Activated CD8-positive, alpha-beta T cell treated with anti-CD3 and anti-CD28 coated beads for 36 hours (primary cell): ENCODE measurements at regions not wholly inside any gene's neighbourhood (a gene's known extent, or its start where the extent isn't known, plus 50 kb on each side); places are given as distances from the start of the nearest gene placed in this dataset.

Source experiments
- ATAC-seq: fragments of 200-7000 bp; cut with Tn5 transposase; one replicate; pipeline ENCODE4 v1.10.0; 2021; ENCODE audit warnings: mild to moderate bottlenecking, moderate library complexity
- CTCF ChIA-PET: fragments of 350-600 bp; sonication (Branson Sonifier 250); formaldehyde crosslinking; loops from one replicate; lab custom pipeline; 2021; ENCODE audit warnings: antibody characterized with exemption; lab: Charles Lee
- POLR2A ChIA-PET: fragments of 350-600 bp; sonication (Branson Sonifier 250); formaldehyde crosslinking; loops from one replicate; lab custom pipeline; 2021; ENCODE audit warnings: antibody characterized with exemption; lab: Charles Lee
- DNase-seq: peaks from one replicate; pipeline ENCODE4 v3.0.0-alpha.2; 2020
- H3K27ac Mint-ChIP-seq: one replicate; pipeline ENCODE4 v1.8.0; 2021; ENCODE audit warnings: mild to moderate bottlenecking, mixed read lengths
- H3K27me3 Mint-ChIP-seq: one replicate; pipeline ENCODE4 v1.8.0; 2021; ENCODE audit warnings: mixed read lengths
- H3K36me3 Mint-ChIP-seq: one replicate; pipeline ENCODE4 v1.8.0; 2021; ENCODE audit warnings: low read depth, mixed read lengths
- H3K4me1 Mint-ChIP-seq: one replicate; pipeline ENCODE4 v1.8.0; 2021; ENCODE audit warnings: low read depth, mixed read lengths
- H3K4me3 Mint-ChIP-seq: one replicate; pipeline ENCODE4 v1.8.0; 2021; ENCODE audit warnings: mild to moderate bottlenecking, moderate library complexity, mixed read lengths
- H3K9me3 Mint-ChIP-seq: one replicate; pipeline ENCODE4 v1.8.0; 2021; ENCODE audit warnings: mixed read lengths
- CTCF ChIP-seq: fragments of 200-600 bp; IDR thresholded peaks from one replicate; pipeline ENCODE4 v1.8.0; 2022; ENCODE audit warnings: antibody characterized with exemption, mild to moderate bottlenecking
- intact Hi-C: fragments of 100-400 bp; cut with micrococcal nuclease; formaldehyde crosslinking; loops from one replicate; pipeline ENCODE4 v1.10.0; 2022

DNA sequence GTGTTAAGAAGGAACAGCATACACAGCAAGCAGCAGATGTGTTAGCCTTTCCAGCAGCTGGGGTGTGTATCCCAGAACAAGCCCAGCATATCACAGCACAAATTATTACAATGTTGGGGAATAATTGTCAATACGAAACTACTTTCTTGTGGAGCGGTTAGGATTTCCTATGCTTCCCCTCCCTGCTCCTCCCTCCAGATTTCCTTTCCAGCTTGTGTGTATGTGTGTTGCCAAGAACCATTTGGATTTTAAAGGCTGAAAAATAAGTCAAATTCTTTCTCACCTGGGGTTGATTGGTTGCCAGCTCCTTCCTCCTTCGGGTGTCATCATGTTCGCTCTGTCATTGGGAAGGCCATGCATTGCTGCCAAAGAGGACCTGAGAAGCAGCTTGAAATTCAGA lies 178.2 kb upstream of the FRMPD4 start:
- no peak for TF ChIP-seq CTCF
- no peak for DNase-seq
- no peaks in the 10 kb centered on the region for H3K36me3 Mint-ChIP-seq

GRCh38 chrX:11965436-11965835 lies 172.8 kb upstream of the FRMPD4 start:
- peaks cover 2% of the 10 kb centered on the region for H3K27me3 Mint-ChIP-seq
- TF ChIP-seq CTCF = no peak
- POLR2A ChIA-PET = no interaction called here
- ATAC-seq (no peak), DNase-seq (no peak)
- no peak overlapping the region for H3K27ac Mint-ChIP-seq
- no peak overlapping the region for H3K4me3 Mint-ChIP-seq
- H3K36me3 Mint-ChIP-seq = no peaks in the 10 kb centered on the region
- intact Hi-C loops = no loop called here
- no peaks in the 10 kb centered on the region for H3K9me3 Mint-ChIP-seq
- CTCF ChIA-PET = no interaction called here
- H3K4me1 Mint-ChIP-seq = no peaks in the 10 kb centered on the region

More for the DNA sequence above, 178.2 kb upstream of the FRMPD4 start:
- no peak overlapping the region for H3K4me3 Mint-ChIP-seq
- no peaks in the 10 kb centered on the region for H3K27me3 Mint-ChIP-seq
- no peaks in the 10 kb centered on the region for H3K4me1 Mint-ChIP-seq
- H3K27ac Mint-ChIP-seq = no peak overlapping the region
- no peaks in the 10 kb centered on the region for H3K9me3 Mint-ChIP-seq
- ChIA-PET POLR2A (no interaction called here), CTCF (interaction anchor here (1.5 kb wide), 1 partner anchor 431 kb away, joined by 3 read pairs; no protein-coding TSS in a partner anchor)
- intact Hi-C loops = no loop called here
- no peak for ATAC-seq

DNA sequence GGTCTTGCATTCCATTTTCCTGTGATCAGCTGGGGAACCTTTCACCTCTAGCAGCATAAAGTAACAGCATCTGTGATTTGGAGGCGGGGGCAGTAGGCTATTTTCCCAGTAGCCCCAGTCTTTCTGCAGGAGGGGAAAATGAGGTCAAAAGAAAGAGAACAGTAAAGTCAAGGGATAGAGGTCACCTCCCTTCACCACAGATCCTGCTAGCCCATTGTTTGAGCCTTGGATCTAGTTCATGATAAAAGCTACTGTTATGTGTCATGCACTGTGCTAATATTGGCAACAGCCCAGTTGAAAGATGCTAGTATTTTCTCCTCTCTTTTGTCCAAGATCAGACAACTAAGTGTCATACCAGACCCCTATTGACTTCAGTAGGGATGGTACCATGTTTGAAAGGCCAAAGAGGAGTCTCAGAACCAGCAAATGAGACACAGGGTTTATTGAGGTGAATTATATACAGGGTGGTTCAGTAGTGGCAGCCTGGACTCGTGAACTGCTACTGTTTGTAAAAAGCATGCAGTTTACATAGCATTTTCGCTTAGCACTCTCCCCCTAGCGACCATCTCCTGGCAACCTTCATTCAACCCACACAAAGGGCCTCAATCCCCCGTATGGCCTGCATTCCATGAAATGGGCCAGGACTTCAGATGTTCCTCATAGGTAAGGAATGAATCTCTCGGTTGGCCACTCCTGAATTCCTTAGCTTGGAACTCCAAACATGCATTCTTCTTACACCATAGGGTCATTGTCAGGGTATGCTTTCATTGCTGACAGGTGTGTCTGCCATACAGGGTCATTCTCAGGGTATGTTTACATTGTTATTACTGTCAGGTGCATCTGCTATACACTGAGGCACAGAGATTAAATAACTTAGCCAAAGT lies 170.0 kb upstream of the FRMPD4 start:
- peaks cover 2% of the 10 kb centered on the region for H3K27me3 Mint-ChIP-seq
- DNase-seq = no peak
- no peak overlapping the region for H3K4me3 Mint-ChIP-seq
- H3K27ac Mint-ChIP-seq = no peak overlapping the region
- no peaks in the 10 kb centered on the region for H3K36me3 Mint-ChIP-seq
- H3K9me3 Mint-ChIP-seq = no peaks in the 10 kb centered on the region
- no peak for TF ChIP-seq CTCF
- ATAC-seq = no peak
- intact Hi-C loops = no loop called here
- ChIA-PET POLR2A (no interaction called here), CTCF (no interaction called here)
- H3K4me1 Mint-ChIP-seq = no peaks in the 10 kb centered on the region

DNA sequence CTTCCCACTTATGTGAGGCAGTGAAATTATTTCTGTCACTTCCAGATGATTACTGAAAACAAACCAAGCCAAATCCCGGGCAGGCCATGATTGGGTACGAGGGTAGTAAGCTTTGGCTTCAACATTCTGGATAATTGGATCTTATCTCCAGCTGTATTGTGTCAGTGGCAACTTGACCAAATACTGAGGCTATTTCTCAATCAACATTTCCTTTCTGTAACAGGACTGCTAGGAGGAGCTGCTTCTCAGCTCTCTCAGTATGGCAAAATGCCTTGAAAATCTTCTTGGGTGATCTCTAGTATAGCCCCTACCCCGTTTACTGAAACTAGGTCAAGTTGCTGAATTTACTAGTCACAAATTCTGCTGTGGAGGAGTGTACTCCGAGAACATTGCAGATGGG lies 169.3 kb upstream of the FRMPD4 start:
- Mint-ChIP-seq H3K4me1 (no peaks in the 10 kb centered on the region), H3K27me3 (peaks cover 2% of the 10 kb centered on the region), H3K4me3 (no peak overlapping the region), H3K9me3 (no peaks in the 10 kb centered on the region), H3K36me3 (no peaks in the 10 kb centered on the region), H3K27ac (no peak overlapping the region)
- ATAC-seq (no peak), DNase-seq (no peak)
- POLR2A ChIA-PET = no interaction called here
- intact Hi-C loops = no loop called here
- CTCF ChIA-PET = no interaction called here
- TF ChIP-seq CTCF = no peak

- intact Hi-C loops = no loop called here
- POLR2A ChIA-PET = no interaction called here
- no peak for DNase-seq
- no peak for TF ChIP-seq CTCF
- no peak overlapping the region for H3K27ac Mint-ChIP-seq
- no peak for ATAC-seq
- H3K36me3 Mint-ChIP-seq = no peaks in the 10 kb centered on the region
- no peaks in the 10 kb centered on the region for H3K4me1 Mint-ChIP-seq
- CTCF ChIA-PET = no interaction called here
- peaks cover 5% of the 10 kb centered on the region for H3K27me3 Mint-ChIP-seq
- H3K4me3 Mint-ChIP-seq = no peak overlapping the region
- no peaks in the 10 kb centered on the region for H3K9me3 Mint-ChIP-seq
These were observed 167.5 kb upstream of the FRMPD4 start for GRCh38 chrX:11970578-11971359.
